ENCODE measurements at regions not wholly inside any gene's neighbourhood (a gene's known extent, or its start where the extent isn't known, plus 50 kb on each side); places are given as distances from the start of the nearest gene placed in this dataset.
A peak's percentile ranks its signal among the peaks of the same experiment; 100 is the strongest.

GRCh38 chr2:57105694-57106093 is 921.9 kb downstream of the CCDC85A start:
- Histone ChIP-seq H3K79me2 (ENCODE audit: control insufficient read depth in 1 of 2, insufficient read depth in 2 of 2, low read length in 2 of 2) (no peaks in the 10 kb centered on the region), H2BK20ac (ENCODE audit: low read length) (no peak overlapping the region), H3K14ac (ENCODE audit: insufficient read length) (no peak overlapping the region), H2AFZ (ENCODE audit: low read length) (no peak overlapping the region), H3K23ac (ENCODE audit: insufficient read length) (no peak overlapping the region), H3K23me2 (ENCODE audit: low read depth, low read length) (no peaks in the 10 kb centered on the region), H2BK15ac (ENCODE audit: low read length) (no peak overlapping the region), H3K4me2 (ENCODE audit: insufficient read depth in 1 of 2, low read depth in 2 of 2, low read length in 2 of 2) (no peak overlapping the region), H4K8ac (ENCODE audit: extremely low read depth, insufficient read depth, low read length) (no peak overlapping the region; the same call in 1 of the 2 replicates), H2AK5ac (ENCODE audit: low read depth, low read length) (no peak overlapping the region), H3K56ac (replicated peaks; ENCODE audit: insufficient read length, low read depth, low read length) (no peak overlapping the region), H3K9ac (replicated peaks in 1 of 4; ENCODE audit: extremely low read depth in 1 of 4, low read depth in 3 of 4, low read length in 3 of 4) (no peak overlapping the region), H3K36me3 (ENCODE audit: control insufficient read depth in 2 of 4, insufficient read depth in 4 of 4, low read length in 3 of 4) (no peaks in the 10 kb centered on the region), H2BK120ac (replicated peaks; ENCODE audit: low read depth, low read length) (no peak overlapping the region), H2BK5ac (ENCODE audit: low read depth, low read length) (no peak overlapping the region), H3K79me1 (ENCODE audit: low read depth, low read length) (no peaks in the 10 kb centered on the region), H4K5ac (ENCODE audit: insufficient read length, low read depth, low read length) (no peak overlapping the region), H3K4ac (replicated peaks; ENCODE audit: insufficient read length, low read depth, low read length) (no peak overlapping the region), H3K27me3 (replicated peaks in 1 of 4; ENCODE audit: control insufficient read depth in 3 of 4, extremely low read depth in 1 of 4, insufficient read depth in 3 of 4, low read length in 3 of 4) (no peaks in the 10 kb centered on the region), H3K27ac (ENCODE audit: low read depth, low read length) (no peak overlapping the region), H3K18ac (ENCODE audit: extremely low read depth, low read length) (no peak overlapping the region), H2BK12ac (ENCODE audit: low read depth, low read length) (no peak overlapping the region), H4K91ac (replicated peaks; ENCODE audit: insufficient read length, low read length) (no peak overlapping the region), H3K4me1 (replicated peaks in 1 of 4; ENCODE audit: control insufficient read depth in 3 of 4, insufficient read depth in 4 of 4, low read length in 3 of 4) (no peaks in the 10 kb centered on the region), H3K9me3 (ENCODE audit: insufficient read depth in 2 of 2, low read depth in 1 of 2, low read length in 1 of 2) (peaks cover 0 to 5% of the 10 kb centered on the region in 2 experiments; a peak in 1 of 4 replicates), H4K20me1 (replicated peaks in 1 of 2; ENCODE audit: control insufficient read depth in 1 of 2, insufficient read depth in 2 of 2, low read length in 2 of 2) (no peaks in the 10 kb centered on the region), H3K4me3 (ENCODE audit: extremely low read depth in 1 of 4, insufficient read depth in 2 of 4, low read depth in 3 of 4, low read length in 4 of 4) (no peak overlapping the region)
- POLR2A ChIA-PET (ENCODE audit: partially characterized antibody), result no interaction called here
- TF ChIP-seq TEAD4 (IDR thresholded peaks at IDR 0.05; ENCODE audit: low read depth, low read length) (no peak), TAF7 (optimal IDR thresholded peaks at IDR 0.05; ENCODE audit: borderline replicate concordance, low read depth, low read length) (no peak), RAD21 (IDR thresholded peaks at IDR 0.05 in 1 of 2, conservative IDR thresholded peaks at IDR 0.05 in 1 of 2; ENCODE audit: low read depth in 2 of 2, low read length in 2 of 2) (peak; percentile 14 to 17; a peak in 3 of 4 replicates)
- 92% methylated on average over 4 of the region's 4 CpGs; no CpG with 5 or more reads in 1 of the 2 experiments for WGBS, 2 experiments (ENCODE audit: extremely low coverage in 1 of 2, insufficient coverage in 1 of 2, insufficient read length in 1 of 2, insufficient replicate concordance in 2 of 2, low coverage in 1 of 2, low lambda C conversion rate in 2 of 2, missing lambda C conversion rate in 1 of 2)
- FAIRE-seq (no peak), DNase-seq (ENCODE audit: low read depth in 1 of 2, low spot score in 2 of 2) (no peak)
- CTCF ChIA-PET (ENCODE audit: partially characterized antibody), result interaction anchor here (0.7 kb wide), 1 partner anchor 42 kb away, joined by 3 read pairs; no protein-coding TSS in a partner anchor

Data from H1 (cell line).